ENCODE measurements at regions not wholly inside any gene's neighbourhood (a gene's known extent, or its start where the extent isn't known, plus 50 kb on each side); places are given as distances from the start of the nearest gene placed in this dataset.
"Not testable (repeated sequence)": the region's sequence is repeated elsewhere in the genome, so short reads cannot be mapped to it uniquely, and the experiment has no call there.

- no peak overlapping the region for H3K4me2 ChIP-seq (ENCODE audit: low read length)
Observed at GRCh38 chr7:159306012-159306411, 161.3 kb upstream of the VIPR2 start.

GRCh38 chr7:159305185-159305584 is 160.5 kb upstream of the VIPR2 start:
- not testable (repeated sequence) for H3K9me3 ChIP-seq (ENCODE audit: control insufficient read depth, insufficient read depth, low read length); H3K4me3 ChIP-seq (ENCODE audit: low read length); H4K20me1 ChIP-seq (ENCODE audit: control insufficient read depth, insufficient read depth, low read depth, low read length); H3K36me3 ChIP-seq (ENCODE audit: control insufficient read depth, low read length); H3K27me3 ChIP-seq (ENCODE audit: control insufficient read depth, low read length); H3K27ac ChIP-seq (ENCODE audit: low read depth, low read length); H3K9me2 ChIP-seq (replicated peaks; ENCODE audit: control insufficient read depth, low read length); H3K79me2 ChIP-seq (ENCODE audit: control insufficient read depth, low read length); H3F3A ChIP-seq (ENCODE audit: control insufficient read depth, insufficient read depth); H3K4me2 ChIP-seq (ENCODE audit: low read length); H3K4me1 ChIP-seq (ENCODE audit: control insufficient read depth, low read length)

More at GRCh38 chr7:159306012-159306411, 161.3 kb upstream of the VIPR2 start:
- H3K27me3 ChIP-seq (ENCODE audit: control insufficient read depth, low read length): no peaks in the 10 kb centered on the region
- no peak overlapping the region for H3K27ac ChIP-seq (ENCODE audit: low read depth, low read length)
- H3F3A ChIP-seq (ENCODE audit: control insufficient read depth, insufficient read depth): no peaks in the 10 kb centered on the region
- peaks cover 7% of the 10 kb centered on the region; the same call in 1 of the 2 replicates for H3K9me3 ChIP-seq (ENCODE audit: control insufficient read depth, insufficient read depth, low read length)
- no peaks in the 10 kb centered on the region for H3K4me1 ChIP-seq (ENCODE audit: control insufficient read depth, low read length)
- no peaks in the 10 kb centered on the region for H3K36me3 ChIP-seq (ENCODE audit: control insufficient read depth, low read length)
- H3K4me3 ChIP-seq (ENCODE audit: low read length): no peak overlapping the region
- H4K20me1 ChIP-seq (ENCODE audit: control insufficient read depth, insufficient read depth, low read depth, low read length): no peaks in the 10 kb centered on the region
- H3K79me2 ChIP-seq (ENCODE audit: control insufficient read depth, low read length): no peaks in the 10 kb centered on the region
- H3K9me2 ChIP-seq (replicated peaks; ENCODE audit: control insufficient read depth, low read length): no peaks in the 10 kb centered on the region
- no peak for TF ChIP-seq CTCF (IDR thresholded peaks at IDR 0.05; ENCODE audit: low read depth, low read length, poor library complexity, severe bottlenecking)
- no peak for TF ChIP-seq EZH2phosphoT487 (IDR thresholded peaks at IDR 0.05; ENCODE audit: borderline replicate concordance, low read length)

- H3K27ac ChIP-seq (ENCODE audit: low read depth, low read length): not testable (repeated sequence)
Observed at GRCh38 chr7:159303510-159303909, 158.8 kb upstream of the VIPR2 start.

GRCh38 chr7:159296093-159296681 is 151.5 kb upstream of the VIPR2 start:
- TF ChIP-seq CTCF (IDR thresholded peaks at IDR 0.05; ENCODE audit: low read depth, low read length, poor library complexity, severe bottlenecking): no peak
- TF ChIP-seq EZH2phosphoT487 (IDR thresholded peaks at IDR 0.05; ENCODE audit: borderline replicate concordance, low read length): no peak
- H3K4me2 ChIP-seq (ENCODE audit: low read length): no peak overlapping the region
- no peak overlapping the region for H3K4me3 ChIP-seq (ENCODE audit: low read length)
- no peaks in the 10 kb centered on the region for H3F3A ChIP-seq (ENCODE audit: control insufficient read depth, insufficient read depth)
- H3K27ac ChIP-seq (ENCODE audit: low read depth, low read length): no peak overlapping the region
- no peaks in the 10 kb centered on the region for H3K9me3 ChIP-seq (ENCODE audit: control insufficient read depth, insufficient read depth, low read length)
- no peaks in the 10 kb centered on the region for H3K79me2 ChIP-seq (ENCODE audit: control insufficient read depth, low read length)
- H4K20me1 ChIP-seq (ENCODE audit: control insufficient read depth, insufficient read depth, low read depth, low read length): no peaks in the 10 kb centered on the region
- H3K4me1 ChIP-seq (ENCODE audit: control insufficient read depth, low read length): no peaks in the 10 kb centered on the region
- 0 out of 2 replicates have a peak, but pooled peaks cover 3% of the 10 kb centered on the region for H3K27me3 ChIP-seq (ENCODE audit: control insufficient read depth, low read length)
- H3K36me3 ChIP-seq (ENCODE audit: control insufficient read depth, low read length): no peaks in the 10 kb centered on the region
- no peaks in the 10 kb centered on the region for H3K9me2 ChIP-seq (replicated peaks; ENCODE audit: control insufficient read depth, low read length)

More at GRCh38 chr7:159303510-159303909, 158.8 kb upstream of the VIPR2 start:
- not testable (repeated sequence) for H3K4me2 ChIP-seq (ENCODE audit: low read length); H3K36me3 ChIP-seq (ENCODE audit: control insufficient read depth, low read length); H3K4me3 ChIP-seq (ENCODE audit: low read length); H3K4me1 ChIP-seq (ENCODE audit: control insufficient read depth, low read length); H3K27me3 ChIP-seq (ENCODE audit: control insufficient read depth, low read length); H4K20me1 ChIP-seq (ENCODE audit: control insufficient read depth, insufficient read depth, low read depth, low read length); H3K9me3 ChIP-seq (ENCODE audit: control insufficient read depth, insufficient read depth, low read length); H3F3A ChIP-seq (ENCODE audit: control insufficient read depth, insufficient read depth); H3K9me2 ChIP-seq (replicated peaks; ENCODE audit: control insufficient read depth, low read length); H3K79me2 ChIP-seq (ENCODE audit: control insufficient read depth, low read length)

- not testable (repeated sequence) for H3K9me2 ChIP-seq (replicated peaks; ENCODE audit: control insufficient read depth, low read length); H3K4me3 ChIP-seq (ENCODE audit: low read length); H3K4me2 ChIP-seq (ENCODE audit: low read length); H3F3A ChIP-seq (ENCODE audit: control insufficient read depth, insufficient read depth); H4K20me1 ChIP-seq (ENCODE audit: control insufficient read depth, insufficient read depth, low read depth, low read length); H3K79me2 ChIP-seq (ENCODE audit: control insufficient read depth, low read length); H3K4me1 ChIP-seq (ENCODE audit: control insufficient read depth, low read length); H3K36me3 ChIP-seq (ENCODE audit: control insufficient read depth, low read length); H3K27ac ChIP-seq (ENCODE audit: low read depth, low read length); H3K9me3 ChIP-seq (ENCODE audit: control insufficient read depth, insufficient read depth, low read length); H3K27me3 ChIP-seq (ENCODE audit: control insufficient read depth, low read length)
Observed at GRCh38 chr7:159286487-159286886, 141.8 kb upstream of the VIPR2 start.

Data from DOHH2 (cell line).